GM19239 (cell line): ENCODE measurements at regions not wholly inside any gene's neighbourhood (a gene's known extent, or its start where the extent isn't known, plus 50 kb on each side); places are given as distances from the start of the nearest gene placed in this dataset.
"Not testable (repeated sequence)": the region's sequence is repeated elsewhere in the genome, so short reads cannot be mapped to it uniquely, and the experiment has no call there.

Source experiments
- DNase-seq: peaks from one replicate; pipeline ENCODE4 v3.0.0; 2011; ENCODE audit warnings: low spot score; ENCODE audit not compliant: insufficient read length
- FAIRE-seq: peaks from 2 replicates; lab custom pipeline; 2011; peaks lifted over from hg19 to GRCh38; lab: Jason Lieb, UNC

- not testable (repeated sequence) for FAIRE-seq
Measured at GRCh38 chr10:125518397-125518796, 164.6 kb downstream of the TEX36 start.

GRCh38 chr10:125515571-125515970, 167.4 kb downstream of the TEX36 start:
- DNase-seq = no peak
- FAIRE-seq = no peak

More at GRCh38 chr10:125518397-125518796, 164.6 kb downstream of the TEX36 start:
- not testable (repeated sequence) for DNase-seq

- no peak for FAIRE-seq
- DNase-seq = no peak
Measured at GRCh38 chr10:125514206-125515162, 168.5 kb downstream of the TEX36 start.

GRCh38 chr10:125513429-125514182, 169.4 kb downstream of the TEX36 start:
- no peak for DNase-seq
- no peak for FAIRE-seq

GRCh38 chr10:125510998-125511397, 172.0 kb downstream of the TEX36 start:
- FAIRE-seq = no peak
- no peak for DNase-seq

- no peak for DNase-seq
- no peak for FAIRE-seq
Measured at GRCh38 chr10:125505648-125506047, 177.3 kb downstream of the TEX36 start.

GRCh38 chr10:125502276-125502675, 180.7 kb downstream of the TEX36 start:
- FAIRE-seq = no peak
- DNase-seq = no peak

GRCh38 chr10:125495386-125495785, 187.6 kb downstream of the TEX36 start:
- DNase-seq (no peak), FAIRE-seq (no peak)

- FAIRE-seq = no peak
- DNase-seq = no peak
Measured at GRCh38 chr10:125494651-125495239, 188.2 kb downstream of the TEX36 start.

- FAIRE-seq (no peak), DNase-seq (no peak)
Measured at GRCh38 chr10:125491381-125491780, 191.6 kb downstream of the TEX36 start.

- FAIRE-seq = no peak
- no peak for DNase-seq
Measured at GRCh38 chr10:125489731-125490130, 193.2 kb downstream of the TEX36 start.

- FAIRE-seq (no peak), DNase-seq (no peak)
Measured at GRCh38 chr10:125485665-125486064, 197.3 kb downstream of the TEX36 start.

GRCh38 chr10:125484035-125484732, 198.8 kb downstream of the TEX36 start:
- DNase-seq = no peak
- FAIRE-seq = no peak

- FAIRE-seq (no peak), DNase-seq (no peak)
Measured at GRCh38 chr10:125482637-125483036, 200.3 kb downstream of the TEX36 start.

GRCh38 chr10:125482108-125482507, 200.9 kb downstream of the TEX36 start:
- DNase-seq (no peak), FAIRE-seq (no peak)

GRCh38 chr10:125479059-125479458, 203.9 kb downstream of the TEX36 start:
- no peak for DNase-seq
- FAIRE-seq = no peak

GRCh38 chr10:125475815-125476214, 207.1 kb downstream of the TEX36 start:
- FAIRE-seq (no peak), DNase-seq (no peak)

- DNase-seq (no peak), FAIRE-seq (no peak)
Measured at GRCh38 chr10:125473143-125473793, 209.7 kb downstream of the TEX36 start.

GRCh38 chr10:125472010-125472607, 210.9 kb downstream of the TEX36 start:
- FAIRE-seq = no peak
- DNase-seq = no peak
